ENCODE measurements at regions not wholly inside any gene's neighbourhood (a gene's known extent, or its start where the extent isn't known, plus 50 kb on each side); places are given as distances from the start of the nearest gene placed in this dataset.
A peak's percentile ranks its signal among the peaks of the same experiment; 100 is the strongest.

DNA sequence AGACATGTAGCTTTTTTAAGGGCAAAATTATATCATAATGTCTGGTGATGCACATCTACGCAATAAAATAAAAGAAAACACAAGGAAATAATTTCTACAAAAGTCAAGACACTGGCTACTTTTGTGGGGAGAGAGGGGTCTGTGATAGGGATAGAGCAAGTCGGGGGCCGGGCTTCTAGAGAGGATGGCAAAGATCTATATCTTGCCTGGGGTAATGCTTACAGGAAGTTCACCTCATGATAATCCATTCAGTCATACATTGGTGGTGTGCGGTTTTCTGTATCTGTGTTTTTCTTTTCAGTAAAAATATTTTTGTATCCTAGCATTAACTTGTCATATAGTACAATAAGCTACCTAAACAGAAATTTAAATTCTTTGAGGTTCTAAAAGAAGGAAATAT lies 178.8 kb downstream of the ARRDC4 start:
- DNase-seq (ENCODE audit: low read depth in 4 of 4, low spot score in 2 of 4) = no peak

- DNase-seq (ENCODE audit: low read depth in 4 of 4, low spot score in 2 of 4) = no peak
Observed at GRCh38 chr15:98142572-98142971, 182.1 kb downstream of the ARRDC4 start.

DNA sequence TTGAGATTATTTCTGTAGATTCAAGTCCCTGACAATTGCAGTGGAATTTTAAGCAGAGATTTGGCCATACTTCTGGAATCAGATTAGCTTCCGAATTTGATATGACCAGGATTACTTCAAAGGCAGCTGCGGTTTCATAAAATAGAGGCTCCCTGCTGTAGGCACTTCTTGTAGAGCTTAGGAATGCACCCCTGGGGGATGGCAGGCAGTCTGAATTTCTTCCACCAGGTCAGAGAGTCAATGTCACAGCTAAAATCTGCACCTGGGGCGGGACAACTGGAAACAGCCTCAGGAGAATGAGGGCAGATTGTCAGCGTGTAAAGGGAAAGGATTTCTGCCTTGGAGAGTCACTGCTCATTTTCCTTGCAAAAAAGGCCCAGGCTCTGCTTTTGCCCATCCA lies 182.6 kb downstream of the ARRDC4 start:
- DNase-seq (ENCODE audit: low read depth in 4 of 4, low spot score in 2 of 4) = no peak

DNA sequence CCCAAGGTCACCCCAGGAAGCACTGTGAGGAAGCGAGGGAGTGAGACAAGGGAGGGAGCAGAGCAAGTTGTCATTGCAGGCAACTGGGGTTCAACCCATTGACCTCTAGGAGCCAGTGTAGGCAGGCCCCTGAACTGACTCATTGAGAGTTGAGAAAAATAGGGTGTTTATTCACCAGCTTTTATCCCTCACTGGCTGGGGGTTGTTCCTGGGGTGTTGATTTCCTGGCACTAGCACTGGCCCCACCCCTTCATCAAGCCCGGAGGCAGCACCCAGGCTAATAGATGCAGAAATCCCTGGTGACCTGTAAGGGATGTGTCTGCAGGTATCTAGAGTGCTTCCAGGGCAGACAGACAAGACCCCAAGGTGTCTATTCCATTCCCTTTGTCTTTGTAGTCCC lies 183.9 kb downstream of the ARRDC4 start:
- DNase-seq (ENCODE audit: low read depth in 4 of 4, low spot score in 2 of 4) = no peak

GRCh38 chr15:98146031-98146820 lies 185.7 kb downstream of the ARRDC4 start:
- no peak for DNase-seq (ENCODE audit: low read depth in 4 of 4, low spot score in 2 of 4)

- no peak for DNase-seq (ENCODE audit: low read depth in 4 of 4, low spot score in 2 of 4)
Observed at GRCh38 chr15:98147415-98147814, 186.9 kb downstream of the ARRDC4 start.

GRCh38 chr15:98150084-98150483 lies 189.6 kb downstream of the ARRDC4 start:
- no peak for DNase-seq (ENCODE audit: low read depth in 4 of 4, low spot score in 2 of 4)

DNA sequence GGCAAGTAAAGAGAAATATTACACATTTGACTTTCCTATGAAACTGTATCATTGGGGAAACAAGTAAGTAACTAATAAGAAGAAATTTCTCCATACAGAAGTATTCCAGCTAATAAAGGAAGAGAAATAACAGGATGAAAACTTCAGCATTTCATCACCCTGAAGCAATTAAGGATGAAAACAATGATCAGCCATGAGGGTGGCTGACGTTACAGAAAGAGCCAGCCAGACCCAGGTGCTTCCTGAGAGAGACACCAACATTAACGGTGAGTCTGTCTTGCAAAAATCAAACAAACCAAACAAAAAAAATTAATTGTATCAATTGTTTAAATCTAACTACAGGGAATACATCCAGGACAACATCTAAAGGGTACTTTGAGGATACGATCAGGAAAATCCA lies 190.0 kb downstream of the ARRDC4 start:
- DNase-seq (ENCODE audit: low read depth in 4 of 4, low spot score in 2 of 4) = no peak

DNA sequence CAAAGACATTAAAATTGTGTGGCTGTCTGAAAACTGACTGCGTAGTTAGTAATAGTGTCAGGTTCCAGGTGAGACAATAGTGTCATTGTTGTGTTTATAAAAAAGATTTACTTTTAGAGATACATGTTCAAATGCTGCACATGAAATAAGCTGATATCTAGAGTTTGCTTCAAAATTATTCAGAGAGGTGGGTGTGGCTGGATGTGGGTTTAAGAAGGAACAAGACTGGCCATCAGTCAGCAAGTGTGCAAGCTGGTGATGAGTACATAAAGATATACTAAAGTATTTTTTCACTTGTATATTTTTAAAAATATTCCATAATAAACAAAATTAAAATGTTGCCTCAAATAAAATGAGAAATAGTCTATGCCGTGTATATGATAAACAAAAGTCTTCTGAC lies 190.6 kb downstream of the ARRDC4 start:
- DNase-seq (ENCODE audit: low read depth in 4 of 4, low spot score in 2 of 4) = no peak

DNA sequence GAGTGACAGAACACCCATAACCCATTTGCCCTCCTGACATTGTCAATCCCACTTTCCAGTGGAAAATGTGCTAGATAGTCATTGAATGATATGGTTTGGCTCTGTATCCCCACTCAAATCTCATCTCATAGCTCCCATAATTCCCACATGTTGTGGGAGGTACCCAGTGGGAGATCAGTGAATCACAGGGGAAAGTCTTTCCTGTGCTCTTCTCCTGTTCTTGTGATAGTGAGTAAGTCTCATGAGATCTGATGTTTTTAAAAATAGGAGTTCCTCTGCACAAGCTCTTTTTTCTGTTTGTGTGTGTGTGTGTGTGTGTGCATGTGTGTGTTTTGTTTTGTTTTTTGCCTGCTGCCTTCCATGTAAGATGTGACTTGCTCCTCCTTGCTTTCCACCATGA lies 191.7 kb downstream of the ARRDC4 start:
- DNase-seq (ENCODE audit: low read depth in 4 of 4, low spot score in 2 of 4) = no peak

GRCh38 chr15:98154863-98155262 lies 194.4 kb downstream of the ARRDC4 start:
- no peak for DNase-seq (ENCODE audit: low read depth in 4 of 4, low spot score in 2 of 4)

GRCh38 chr15:98155356-98155755 lies 194.9 kb downstream of the ARRDC4 start:
- DNase-seq (ENCODE audit: low read depth in 4 of 4, low spot score in 2 of 4) = no peak

GRCh38 chr15:98160236-98160635 lies 199.7 kb downstream of the ARRDC4 start:
- DNase-seq (ENCODE audit: low read depth in 4 of 4, low spot score in 2 of 4) = no peak

DNA sequence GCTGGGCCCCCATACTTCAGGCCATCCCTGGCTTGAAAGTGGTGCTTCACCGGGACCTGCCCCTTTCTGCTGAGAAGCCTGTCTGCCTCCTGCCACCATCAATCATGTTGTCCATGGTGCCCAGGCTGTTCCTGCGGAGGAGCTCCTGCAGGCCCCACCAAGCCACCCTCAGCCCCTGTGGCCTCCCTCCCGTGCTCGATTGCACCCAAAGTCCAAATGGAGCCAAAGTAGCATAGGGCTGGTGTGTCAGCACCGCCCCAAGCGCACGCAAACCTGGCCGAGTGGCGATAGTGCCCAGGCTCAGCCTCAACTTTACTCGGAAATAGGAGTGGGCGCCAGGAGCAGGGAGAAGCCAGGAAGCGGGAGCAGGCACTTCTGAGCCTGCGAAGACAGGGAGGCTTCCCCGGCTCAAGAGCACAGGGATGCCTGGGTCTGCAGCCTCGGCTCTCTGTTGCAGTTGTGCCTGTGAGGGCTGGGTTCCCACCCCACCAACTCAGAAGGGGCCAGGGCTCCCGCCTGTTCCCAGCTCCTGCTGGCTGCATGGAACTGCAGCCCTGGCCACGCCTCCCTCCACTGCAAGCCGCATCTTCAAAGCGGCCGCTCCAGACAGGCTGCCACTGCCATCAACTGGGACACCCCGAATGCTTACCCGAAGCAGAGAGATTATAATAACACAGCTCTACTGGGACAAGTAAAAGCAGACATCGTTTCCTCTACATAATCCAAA lies 203.0 kb downstream of the ARRDC4 start:
- DNase-seq (ENCODE audit: low read depth in 4 of 4, low spot score in 2 of 4) = no peak

- DNase-seq (ENCODE audit: low read depth in 4 of 4, low spot score in 2 of 4) = no peak
Observed at GRCh38 chr15:98164571-98164970, 204.1 kb downstream of the ARRDC4 start.

DNA sequence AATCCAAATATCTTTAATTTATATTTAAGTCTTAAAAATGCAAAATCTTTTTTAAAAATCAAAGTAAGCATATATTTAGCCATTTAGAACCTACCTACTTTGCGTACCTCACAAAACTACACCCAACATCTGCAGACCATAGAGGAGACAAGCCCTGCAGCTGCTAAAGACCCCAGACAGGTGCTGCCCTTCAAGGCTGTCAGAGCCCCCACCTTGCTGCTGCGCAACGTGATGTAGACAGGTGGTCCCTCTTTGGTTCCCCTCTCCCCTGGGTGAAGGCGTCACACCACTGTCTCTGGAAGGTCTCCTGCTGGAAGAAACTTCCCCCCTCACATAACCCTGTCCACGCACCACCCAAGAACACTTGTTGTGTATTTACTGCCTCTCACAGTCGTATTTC lies 204.5 kb downstream of the ARRDC4 start:
- DNase-seq (ENCODE audit: low read depth in 4 of 4, low spot score in 2 of 4) = no peak

DNA sequence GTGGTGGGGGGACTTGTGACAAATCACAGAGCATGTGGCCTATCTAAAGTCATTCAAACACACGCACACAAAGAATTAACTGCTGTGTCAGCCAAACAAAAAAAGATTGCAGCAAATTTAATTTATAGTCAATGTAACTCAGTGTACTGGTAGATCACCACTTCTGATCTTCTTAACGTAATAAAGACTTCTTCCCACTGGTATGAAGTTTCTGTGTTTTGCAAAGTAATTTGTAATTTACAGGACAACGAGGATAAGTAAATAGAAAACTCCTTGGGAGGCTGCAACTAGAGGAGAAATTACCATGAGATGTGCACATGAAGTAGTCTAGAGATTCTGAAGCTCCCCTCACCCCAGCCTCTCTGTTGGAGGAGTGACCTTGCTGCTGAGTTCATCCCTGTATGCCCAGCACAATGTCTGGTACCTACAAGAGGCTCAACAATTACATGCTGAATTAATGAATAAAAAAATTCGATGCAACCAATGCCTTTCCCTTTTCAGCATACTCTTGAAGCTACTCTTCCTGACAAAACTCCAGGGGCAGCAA lies 207.3 kb downstream of the ARRDC4 start:
- DNase-seq (ENCODE audit: low read depth in 4 of 4, low spot score in 2 of 4) = no peak

DNA sequence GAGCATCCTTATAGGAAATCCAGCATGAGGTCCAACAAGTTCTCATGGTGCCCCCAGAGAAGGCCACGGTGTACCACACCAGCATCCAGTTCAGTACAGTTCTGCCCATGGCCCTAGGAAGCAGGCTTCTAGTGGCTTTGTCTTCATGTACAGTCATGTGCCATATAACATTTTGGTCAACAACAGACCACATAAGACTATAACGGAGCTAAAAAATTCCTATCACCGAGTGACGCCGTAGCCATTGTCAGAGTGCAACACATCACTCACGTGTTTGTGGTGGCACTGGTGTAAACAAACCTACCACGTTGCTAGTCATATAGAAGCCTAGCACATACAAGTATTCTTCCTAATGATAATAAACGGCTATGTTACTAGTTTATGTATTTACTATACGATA lies 209.0 kb downstream of the ARRDC4 start:
- DNase-seq (ENCODE audit: low read depth in 4 of 4, low spot score in 2 of 4) = no peak

DNA sequence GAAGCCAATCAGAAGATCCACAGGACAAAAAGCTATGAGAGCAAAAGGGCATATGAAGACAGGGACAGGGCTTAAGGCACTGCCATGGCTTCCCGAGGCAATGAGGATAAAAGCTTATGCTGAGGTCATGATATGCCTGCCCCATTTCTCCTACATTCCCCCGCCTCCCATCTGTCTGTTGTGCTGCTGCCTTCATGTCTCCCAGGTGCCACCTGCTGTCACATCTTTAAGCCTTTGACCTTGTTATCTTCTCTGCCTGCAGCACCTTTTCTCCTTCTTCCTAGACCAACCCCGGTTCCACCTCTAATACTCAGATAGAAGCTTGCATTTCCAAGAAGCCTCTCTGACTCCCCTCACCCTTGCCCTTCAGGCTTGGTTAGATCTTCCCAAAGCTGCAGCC lies 213.8 kb downstream of the ARRDC4 start:
- DNase-seq (ENCODE audit: low read depth in 4 of 4, low spot score in 2 of 4) = no peak

DNA sequence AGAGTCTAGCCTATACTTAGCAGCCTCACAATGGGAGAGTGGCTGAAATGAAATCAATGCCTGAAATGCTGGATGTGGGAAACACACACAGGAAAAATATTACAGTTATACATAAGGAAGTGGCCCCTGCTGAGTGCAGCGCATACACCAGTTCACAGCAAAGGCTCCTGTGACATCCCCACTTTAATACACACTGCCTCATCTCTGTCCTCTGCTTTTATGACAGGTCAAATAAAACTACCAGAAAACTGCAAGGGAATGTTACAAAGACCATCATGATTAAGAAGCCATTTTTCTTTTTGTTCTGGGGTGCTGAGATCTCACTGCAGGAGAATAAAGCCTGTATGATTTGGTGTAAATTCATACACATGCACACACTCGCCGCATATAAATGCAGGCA lies 214.3 kb downstream of the ARRDC4 start:
- DNase-seq (ENCODE audit: low read depth in 4 of 4, low spot score in 2 of 4) = no peak

DNA sequence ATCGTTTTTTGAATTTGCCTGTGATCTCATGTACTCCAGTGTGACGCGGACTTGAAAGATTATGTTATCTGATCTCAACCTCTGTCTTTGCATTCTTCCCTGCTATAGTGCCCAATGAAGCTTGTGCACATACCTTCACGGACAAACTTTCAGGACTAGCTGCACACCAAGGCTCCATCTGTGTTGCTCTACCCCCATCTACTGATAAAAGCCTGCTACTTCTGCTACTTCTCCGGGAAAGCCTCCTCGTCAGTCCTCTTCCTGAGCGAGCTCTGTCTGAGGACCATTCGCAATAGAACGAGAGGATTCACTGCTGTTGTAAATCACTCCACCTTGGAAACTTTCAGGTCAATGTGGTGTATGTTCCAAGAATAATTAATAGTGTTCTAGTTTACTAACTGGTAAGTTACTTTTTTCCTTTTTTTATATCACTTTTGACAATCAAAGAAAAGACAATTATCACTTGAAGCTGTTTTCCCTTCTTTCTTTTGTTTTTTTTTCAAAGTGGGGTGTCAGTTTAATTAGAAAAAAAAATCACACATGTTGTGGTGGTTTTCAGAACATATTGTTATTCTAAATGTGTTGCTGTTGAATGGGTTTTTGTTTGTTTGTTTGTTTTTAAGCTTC lies 217.6 kb downstream of the ARRDC4 start:
- DNase-seq (ENCODE audit: low read depth in 4 of 4, low spot score in 2 of 4) = peak; percentile 58 to 83 (median 80)

DNA sequence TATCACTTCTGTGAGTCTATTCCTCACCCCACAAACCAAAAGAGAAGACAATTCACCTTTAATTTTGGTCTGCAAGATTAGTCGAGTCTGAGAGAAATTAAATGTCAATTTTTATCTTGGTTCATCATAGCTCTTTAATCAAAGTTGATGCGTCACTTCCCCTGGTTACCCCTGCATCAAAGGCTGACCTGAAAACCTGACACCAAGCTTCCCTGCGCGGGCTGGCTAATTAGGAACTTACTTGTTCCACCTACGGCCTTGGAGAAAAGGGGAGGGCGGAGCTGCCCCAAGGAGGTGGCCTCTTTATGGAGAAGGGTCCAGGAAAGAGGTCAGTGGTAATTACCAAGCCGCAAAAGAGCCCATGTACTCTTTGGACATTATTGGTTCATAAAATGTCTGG lies 218.4 kb downstream of the ARRDC4 start:
- DNase-seq (ENCODE audit: low read depth in 4 of 4, low spot score in 2 of 4) = peak in 1 of 4 donors; percentile 11
